ENCODE measurements at regions not wholly inside any gene's neighbourhood (a gene's known extent, or its start where the extent isn't known, plus 50 kb on each side); places are given as distances from the start of the nearest gene placed in this dataset.

DNA sequence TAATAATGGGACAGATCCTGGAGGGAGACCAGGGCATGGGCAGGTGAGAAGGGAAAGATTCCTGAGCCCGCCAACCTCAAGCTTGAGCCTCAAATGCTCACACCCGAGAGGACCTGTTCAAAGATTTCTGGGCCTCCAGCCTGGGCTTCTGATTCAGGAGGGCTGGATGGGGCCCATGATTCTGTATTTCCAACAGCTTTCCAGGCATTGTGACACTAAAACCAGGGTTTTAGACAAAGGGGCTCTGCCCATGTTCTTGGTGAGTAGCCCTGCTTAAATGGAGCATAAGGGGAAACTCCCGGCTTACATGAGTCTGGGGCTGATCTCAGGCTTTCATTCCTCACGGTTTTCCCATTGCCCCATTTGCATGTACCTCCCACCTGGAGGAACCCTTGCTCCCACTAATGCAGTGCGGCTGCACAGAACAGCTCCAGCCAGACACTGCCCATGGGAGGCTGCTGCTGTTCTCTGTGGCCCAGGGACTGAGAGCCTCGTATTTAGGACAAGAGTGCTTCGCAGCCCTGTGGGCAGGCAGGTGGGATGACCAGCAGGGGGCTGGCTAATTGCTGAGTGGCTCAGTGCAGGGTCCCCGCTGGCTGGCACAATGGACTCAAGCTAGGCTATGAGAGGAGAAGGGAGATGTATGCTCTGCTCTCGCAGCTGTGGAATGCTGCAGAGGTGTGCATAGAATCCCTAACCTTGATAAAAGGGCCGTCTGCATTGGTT lies 135.3 kb upstream of the COBL start:
- H3K27me3 ChIP-seq (ENCODE audit: control insufficient read depth, insufficient read depth, low read length, poor library complexity, severe bottlenecking): no peaks in the 10 kb centered on the region
- no peak overlapping the region for H3K27ac ChIP-seq (ENCODE audit: low read depth, low read length)
- DNase-seq: peak; percentile 93
- 45 to 67% methylated on average over 5 to 10 of the region's 10 CpGs for WGBS, 2 experiments (ENCODE audit: insufficient coverage in 1 of 2, insufficient read length in 1 of 2)
- Mint-ChIP-seq H3K27me3 (ENCODE audit: insufficient read depth) (peaks cover 8% of the 10 kb centered on the region), H3K9me3 (no peaks in the 10 kb centered on the region), H3K4me1 (peaks cover 11% of the 10 kb centered on the region), H3K36me3 (ENCODE audit: low read depth) (no peaks in the 10 kb centered on the region), H3K27ac (no peak overlapping the region), H3K4me3 (no peak overlapping the region)
- TF ChIP-seq, protein P1, sequence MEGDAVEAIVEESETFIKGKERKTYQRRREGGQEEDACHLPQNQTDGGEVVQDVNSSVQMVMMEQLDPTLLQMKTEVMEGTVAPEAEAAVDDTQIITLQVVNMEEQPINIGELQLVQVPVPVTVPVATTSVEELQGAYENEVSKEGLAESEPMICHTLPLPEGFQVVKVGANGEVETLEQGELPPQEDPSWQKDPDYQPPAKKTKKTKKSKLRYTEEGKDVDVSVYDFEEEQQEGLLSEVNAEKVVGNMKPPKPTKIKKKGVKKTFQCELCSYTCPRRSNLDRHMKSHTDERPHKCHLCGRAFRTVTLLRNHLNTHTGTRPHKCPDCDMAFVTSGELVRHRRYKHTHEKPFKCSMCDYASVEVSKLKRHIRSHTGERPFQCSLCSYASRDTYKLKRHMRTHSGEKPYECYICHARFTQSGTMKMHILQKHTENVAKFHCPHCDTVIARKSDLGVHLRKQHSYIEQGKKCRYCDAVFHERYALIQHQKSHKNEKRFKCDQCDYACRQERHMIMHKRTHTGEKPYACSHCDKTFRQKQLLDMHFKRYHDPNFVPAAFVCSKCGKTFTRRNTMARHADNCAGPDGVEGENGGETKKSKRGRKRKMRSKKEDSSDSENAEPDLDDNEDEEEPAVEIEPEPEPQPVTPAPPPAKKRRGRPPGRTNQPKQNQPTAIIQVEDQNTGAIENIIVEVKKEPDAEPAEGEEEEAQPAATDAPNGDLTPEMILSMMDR (conservative IDR thresholded peaks at IDR 0.05): peak; percentile 79
- H3K4me3 ChIP-seq (ENCODE audit: low read length): no peak overlapping the region
- H3K9ac ChIP-seq (ENCODE audit: extremely low read depth, low read length, poor library complexity, severe bottlenecking): no peak overlapping the region
- no peaks in the 10 kb centered on the region for H3K36me3 ChIP-seq (ENCODE audit: control insufficient read depth, insufficient read depth, low read length)
- H3K9me3 ChIP-seq (ENCODE audit: control insufficient read depth, low read length): no peaks in the 10 kb centered on the region
- no peaks in the 10 kb centered on the region for H3K4me1 ChIP-seq (ENCODE audit: control insufficient read depth, insufficient read depth, low read length)

DNA sequence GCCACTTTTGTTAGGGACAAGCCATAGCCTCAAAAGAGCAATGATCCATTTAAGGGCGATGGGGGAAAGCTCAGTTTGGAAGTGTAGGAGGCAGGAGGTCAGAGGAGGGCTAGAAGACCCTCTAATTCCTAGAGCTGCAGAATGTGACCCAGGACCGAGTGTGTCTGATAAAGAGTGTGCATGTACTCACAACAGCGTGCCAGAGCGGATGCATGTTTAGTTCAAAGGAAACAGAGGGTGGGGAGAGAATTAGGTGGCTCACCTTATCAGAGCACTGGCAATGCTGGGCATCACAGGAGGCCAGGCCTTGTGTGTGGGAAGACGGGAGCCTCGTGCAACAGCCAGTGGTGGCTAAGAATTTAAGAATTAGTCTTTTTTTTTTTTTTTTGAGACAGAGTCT lies 133.9 kb upstream of the COBL start:
- H3K36me3 Mint-ChIP-seq (ENCODE audit: low read depth): no peaks in the 10 kb centered on the region
- no peak overlapping the region for H3K4me3 Mint-ChIP-seq
- no peaks in the 10 kb centered on the region for H3K9me3 Mint-ChIP-seq
- peaks cover 8% of the 10 kb centered on the region for H3K27me3 Mint-ChIP-seq (ENCODE audit: insufficient read depth)
- no peak for DNase-seq
- H3K36me3 ChIP-seq (ENCODE audit: control insufficient read depth, insufficient read depth, low read length): no peaks in the 10 kb centered on the region
- TF ChIP-seq, protein P1 (conservative IDR thresholded peaks at IDR 0.05): no peak
- no peaks in the 10 kb centered on the region for H3K9me3 ChIP-seq (ENCODE audit: control insufficient read depth, low read length)
- no peaks in the 10 kb centered on the region for H3K4me1 ChIP-seq (ENCODE audit: control insufficient read depth, insufficient read depth, low read length)
- no peak overlapping the region for H3K9ac ChIP-seq (ENCODE audit: extremely low read depth, low read length, poor library complexity, severe bottlenecking)
- WGBS, 2 experiments (ENCODE audit: insufficient coverage in 1 of 2, insufficient read length in 1 of 2): 97 to 100% methylated on average over 4 to 6 of the region's 6 CpGs
- no peak overlapping the region for H3K4me3 ChIP-seq (ENCODE audit: low read length)
- no peak overlapping the region for H3K27ac ChIP-seq (ENCODE audit: low read depth, low read length)
- no peak overlapping the region for H3K27ac Mint-ChIP-seq
- peaks cover 11% of the 10 kb centered on the region for H3K4me1 Mint-ChIP-seq
- H3K27me3 ChIP-seq (ENCODE audit: control insufficient read depth, insufficient read depth, low read length, poor library complexity, severe bottlenecking): no peaks in the 10 kb centered on the region

DNA sequence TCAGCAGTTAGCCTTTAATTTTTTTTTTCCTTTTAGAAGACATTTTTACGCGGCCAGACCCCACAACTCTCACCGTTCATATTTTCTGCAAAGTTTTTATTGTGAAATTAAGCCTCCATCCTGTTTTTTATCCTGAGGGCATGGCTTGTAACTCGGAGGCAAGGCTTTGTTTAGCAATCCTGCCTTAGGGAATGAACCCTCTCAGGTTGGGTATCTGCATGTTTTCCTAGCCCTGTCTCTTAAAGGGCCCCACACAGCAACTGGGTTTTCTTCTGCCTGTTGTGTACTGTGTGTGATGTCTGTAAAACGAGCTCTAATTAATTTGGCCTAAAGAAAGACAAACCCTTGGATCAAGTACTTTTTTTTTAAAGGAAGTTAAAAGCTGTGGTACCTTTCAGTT lies 130.2 kb upstream of the COBL start:
- Mint-ChIP-seq H3K27me3 (ENCODE audit: insufficient read depth) (peaks cover 5% of the 10 kb centered on the region), H3K27ac (no peak overlapping the region), H3K4me3 (no peak overlapping the region), H3K36me3 (ENCODE audit: low read depth) (peaks cover 4% of the 10 kb centered on the region), H3K9me3 (peaks cover 16% of the 10 kb centered on the region), H3K4me1 (no peaks in the 10 kb centered on the region)
- no peaks in the 10 kb centered on the region for H3K4me1 ChIP-seq (ENCODE audit: control insufficient read depth, insufficient read depth, low read length)
- no peaks in the 10 kb centered on the region for H3K36me3 ChIP-seq (ENCODE audit: control insufficient read depth, insufficient read depth, low read length)
- DNase-seq: no peak
- H3K9ac ChIP-seq (ENCODE audit: extremely low read depth, low read length, poor library complexity, severe bottlenecking): no peak overlapping the region
- TF ChIP-seq, protein P1 (conservative IDR thresholded peaks at IDR 0.05): no peak
- 73 to 85% methylated on average over 3 to 5 of the region's 5 CpGs for WGBS, 2 experiments (ENCODE audit: insufficient coverage in 1 of 2, insufficient read length in 1 of 2)
- H3K4me3 ChIP-seq (ENCODE audit: low read length): no peak overlapping the region
- no peaks in the 10 kb centered on the region for H3K27me3 ChIP-seq (ENCODE audit: control insufficient read depth, insufficient read depth, low read length, poor library complexity, severe bottlenecking)
- no peak overlapping the region for H3K27ac ChIP-seq (ENCODE audit: low read depth, low read length)
- peaks cover 15% of the 10 kb centered on the region for H3K9me3 ChIP-seq (ENCODE audit: control insufficient read depth, low read length)
